Testis (tissue), 2 donors: ENCODE measurements at regions not wholly inside any gene's neighbourhood (a gene's known extent, or its start where the extent isn't known, plus 50 kb on each side); places are given as distances from the start of the nearest gene placed in this dataset.

Experiments
- DNase-seq: peaks from one replicate; pipeline ENCODE4 v3.0.0-alpha.2; 2019
- H3K27ac ChIP-seq, 2 donors: fragments of 200-600 bp; sonication (generic); one replicate each; pipeline ENCODE4 v1.5.1; 2019
- H3K27me3 ChIP-seq: fragments of 200-600 bp; sonication (generic); one replicate; pipeline ENCODE4 v1.5.1; 2019
- H3K36me3 ChIP-seq: fragments of 200-600 bp; sonication (generic); one replicate; pipeline ENCODE4 v1.5.1; 2017; ENCODE audit warnings: low read depth; ENCODE audit errors: missing control alignments
- H3K4me1 ChIP-seq: fragments of 200-600 bp; sonication (generic); one replicate; pipeline ENCODE4 v1.5.1; 2019
- H3K4me3 ChIP-seq, 2 donors: fragments of 200-600 bp; sonication (generic); one replicate each; pipeline ENCODE4 v1.5.1; 2017 to 2019
- H3K9me3 ChIP-seq: fragments of 200-600 bp; sonication (generic); one replicate; pipeline ENCODE4 v1.5.1; 2017
- POLR2A ChIP-seq: fragments of 450-650 bp; IDR thresholded peaks from one replicate; pipeline ENCODE4 v1.6.1; 2017; ENCODE audit warnings: antibody characterized with exemption, mild to moderate bottlenecking, moderate library complexity
- WGBS, 2 donors: methylation state at CpG; one replicate each; pipeline ENCODE4 v1.1.5; 2018; 5-methylcytosine and 5-hydroxymethylcytosine counted together
- intact Hi-C: fragments of 100-400 bp; cut with DNase I; formaldehyde crosslinking; loops from one replicate; pipeline ENCODE4 v1.15.1; 2023; ENCODE audit warnings: low total_unique reads
- TF ChIP-seq, protein P1 (sequence below), 3 experiments: fragments of 450-650 bp in 2 of 3; fragments of 200-600 bp in 1 of 3; sonication (generic) in 1 of 3; IDR thresholded peaks; one replicate each; pipeline ENCODE4 v1.5.1; 2016 to 2019; ENCODE audit warnings: antibody characterized with exemption in 3 of 3, mild to moderate bottlenecking in 2 of 3, moderate library complexity in 1 of 3

DNA sequence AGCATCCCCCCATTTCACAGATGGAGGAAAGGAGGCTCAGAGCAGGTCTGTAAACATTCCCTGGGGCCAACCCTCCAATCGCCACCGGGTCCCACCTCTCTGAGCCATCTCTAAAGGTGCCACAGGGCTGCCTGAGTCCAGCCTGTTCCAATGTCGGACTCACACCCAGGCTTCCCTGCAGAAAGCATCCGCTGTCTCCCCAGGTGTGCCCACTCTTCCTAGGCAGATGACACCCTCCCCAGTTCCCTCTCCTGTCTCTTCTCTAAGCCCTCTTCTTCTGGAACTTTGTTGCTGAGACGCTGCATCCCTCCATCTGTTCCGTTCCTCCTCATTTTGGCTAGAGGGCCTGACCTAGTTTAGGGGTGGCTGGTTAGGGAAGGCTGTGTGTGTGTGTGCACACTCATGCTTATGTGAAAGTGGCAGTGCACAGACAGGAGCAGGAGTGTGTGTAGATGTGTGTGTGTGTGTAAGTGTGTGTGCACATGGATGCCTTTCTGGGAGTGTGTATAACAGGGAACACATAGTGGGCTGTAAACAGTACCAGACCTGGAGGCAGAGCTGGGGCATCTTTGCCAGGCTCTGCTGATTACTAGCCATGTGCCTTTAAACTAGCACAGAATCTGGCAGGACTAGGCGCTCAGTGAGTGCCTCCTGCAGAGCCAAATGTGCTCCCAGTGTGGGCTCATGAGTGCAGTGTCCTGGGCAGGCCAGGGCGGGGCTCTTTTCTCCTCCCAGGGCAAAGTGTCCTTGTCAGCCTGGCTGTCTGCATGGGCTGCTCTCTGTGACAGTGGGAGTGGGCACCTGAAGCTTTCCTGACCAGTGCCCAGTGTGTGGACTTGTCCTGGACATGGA, 77.3 kb upstream of the NECTIN1 start:
- Histone ChIP-seq H3K27ac (no peak overlapping the region), H3K27me3 (no peaks in the 10 kb centered on the region), H3K4me1 (no peaks in the 10 kb centered on the region), H3K9me3 (no peaks in the 10 kb centered on the region), H3K36me3 (no peaks in the 10 kb centered on the region), H3K4me3 (no peak overlapping the region)
- TF ChIP-seq, protein P1, sequence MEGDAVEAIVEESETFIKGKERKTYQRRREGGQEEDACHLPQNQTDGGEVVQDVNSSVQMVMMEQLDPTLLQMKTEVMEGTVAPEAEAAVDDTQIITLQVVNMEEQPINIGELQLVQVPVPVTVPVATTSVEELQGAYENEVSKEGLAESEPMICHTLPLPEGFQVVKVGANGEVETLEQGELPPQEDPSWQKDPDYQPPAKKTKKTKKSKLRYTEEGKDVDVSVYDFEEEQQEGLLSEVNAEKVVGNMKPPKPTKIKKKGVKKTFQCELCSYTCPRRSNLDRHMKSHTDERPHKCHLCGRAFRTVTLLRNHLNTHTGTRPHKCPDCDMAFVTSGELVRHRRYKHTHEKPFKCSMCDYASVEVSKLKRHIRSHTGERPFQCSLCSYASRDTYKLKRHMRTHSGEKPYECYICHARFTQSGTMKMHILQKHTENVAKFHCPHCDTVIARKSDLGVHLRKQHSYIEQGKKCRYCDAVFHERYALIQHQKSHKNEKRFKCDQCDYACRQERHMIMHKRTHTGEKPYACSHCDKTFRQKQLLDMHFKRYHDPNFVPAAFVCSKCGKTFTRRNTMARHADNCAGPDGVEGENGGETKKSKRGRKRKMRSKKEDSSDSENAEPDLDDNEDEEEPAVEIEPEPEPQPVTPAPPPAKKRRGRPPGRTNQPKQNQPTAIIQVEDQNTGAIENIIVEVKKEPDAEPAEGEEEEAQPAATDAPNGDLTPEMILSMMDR (IDR thresholded peaks at IDR 0.05), result no peak
- TF ChIP-seq POLR2A, result no peak
- DNase-seq, result no peak
- intact Hi-C loops, result no loop called here
- 76 to 81% methylated on average over 7 to 8 of the region's 8 CpGs for WGBS, 2 donors

DNA sequence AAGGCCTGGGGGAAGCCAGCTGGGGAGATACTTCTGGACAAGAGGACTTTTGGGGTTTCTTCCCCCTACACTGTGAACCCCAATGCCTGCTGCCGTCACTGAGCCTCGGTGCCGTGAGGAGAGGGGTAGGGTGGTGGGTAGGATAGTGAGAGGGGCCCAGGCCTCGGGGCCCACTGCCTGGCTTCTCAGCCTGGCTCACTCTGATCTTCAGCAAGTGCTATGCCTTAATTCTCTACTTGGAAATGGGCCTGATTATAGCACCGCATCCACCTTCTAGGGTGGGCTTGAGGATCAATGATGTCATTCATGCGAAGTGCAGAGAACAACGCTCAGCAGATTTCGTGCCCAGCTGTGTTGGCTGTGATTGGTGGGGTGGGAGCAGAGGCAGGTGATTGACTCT, 76.7 kb upstream of the NECTIN1 start:
- Histone ChIP-seq H3K4me1 (no peaks in the 10 kb centered on the region), H3K9me3 (no peaks in the 10 kb centered on the region), H3K27me3 (no peaks in the 10 kb centered on the region), H3K27ac (no peak overlapping the region), H3K36me3 (no peaks in the 10 kb centered on the region), H3K4me3 (no peak overlapping the region)
- DNase-seq, result no peak
- WGBS, 2 donors, result 89 to 96% methylated on average over 4 to 8 of the region's 8 CpGs
- intact Hi-C loops, result no loop called here
- TF ChIP-seq, protein P1 (IDR thresholded peaks at IDR 0.05), result no peak
- no peak for TF ChIP-seq POLR2A

DNA sequence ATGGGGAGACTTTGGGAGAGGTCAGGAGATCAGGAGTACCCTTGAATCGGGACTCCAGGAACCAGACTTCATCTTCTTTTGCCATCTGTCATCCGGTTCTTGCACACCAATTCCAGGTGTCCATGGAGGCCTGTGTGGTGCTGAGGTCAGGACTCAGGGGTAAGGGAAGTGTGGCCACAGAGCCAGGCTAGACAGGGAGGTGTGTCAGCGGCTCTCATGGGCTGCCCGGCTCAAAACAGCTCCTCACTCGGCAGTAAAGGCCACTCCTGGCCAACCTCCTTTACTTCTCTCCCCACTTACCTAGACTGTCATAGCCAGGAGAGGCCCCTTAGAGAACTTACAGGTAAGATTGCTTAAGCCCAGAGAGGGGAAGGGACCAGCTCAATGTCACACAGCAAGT, 75.7 kb upstream of the NECTIN1 start:
- no peak for TF ChIP-seq POLR2A
- TF ChIP-seq, protein P1 (IDR thresholded peaks at IDR 0.05), result no peak
- no peak for DNase-seq
- Histone ChIP-seq H3K27me3 (no peaks in the 10 kb centered on the region), H3K4me1 (no peaks in the 10 kb centered on the region), H3K4me3 (no peak overlapping the region), H3K9me3 (no peaks in the 10 kb centered on the region), H3K36me3 (no peaks in the 10 kb centered on the region), H3K27ac (no peak overlapping the region)
- WGBS, 2 donors, result 92 to 97% methylated on average over 4 to 5 of the region's 5 CpGs
- intact Hi-C loops, result no loop called here

DNA sequence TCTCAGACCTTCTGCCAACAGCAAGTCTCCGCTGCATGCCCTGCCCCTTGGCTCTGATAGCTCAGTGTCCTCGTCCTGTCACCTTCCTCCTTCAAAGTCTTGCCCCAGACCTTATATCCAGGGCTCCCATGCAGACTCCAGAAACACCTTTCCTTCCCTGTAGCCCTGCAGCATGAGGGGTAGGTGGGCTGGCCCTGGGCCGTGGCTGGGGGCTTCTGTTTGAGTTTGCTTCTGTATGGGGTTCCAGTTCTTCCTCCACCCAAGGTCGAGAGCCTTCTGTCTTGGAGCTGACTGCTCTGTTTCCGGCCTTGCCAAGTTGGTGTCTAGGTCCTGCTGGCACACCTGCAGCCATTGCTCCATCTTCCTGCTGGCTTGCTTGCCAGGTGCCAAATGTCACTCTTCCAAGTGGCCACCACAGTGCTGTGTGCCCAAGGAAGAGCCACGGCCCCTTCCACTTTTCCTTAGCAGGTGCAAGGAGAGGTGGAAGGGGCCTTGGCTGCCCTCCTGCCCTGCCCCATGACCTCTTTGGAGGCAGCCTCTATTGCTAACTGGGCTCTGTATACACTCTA, 74.8 kb upstream of the NECTIN1 start:
- Histone ChIP-seq H3K9me3 (no peaks in the 10 kb centered on the region), H3K4me1 (no peaks in the 10 kb centered on the region), H3K36me3 (no peaks in the 10 kb centered on the region), H3K27ac (no peak overlapping the region), H3K4me3 (no peak overlapping the region), H3K27me3 (no peaks in the 10 kb centered on the region)
- 84 to 93% methylated on average over 5 to 6 of the region's 6 CpGs for WGBS, 2 donors
- no peak for TF ChIP-seq POLR2A
- TF ChIP-seq, protein P1 (IDR thresholded peaks at IDR 0.05), result no peak
- DNase-seq, result no peak
- intact Hi-C loops, result no loop called here
